Mesendoderm (in vitro differentiated cells): ENCODE measurements at regions not wholly inside any gene's neighbourhood (a gene's known extent, or its start where the extent isn't known, plus 50 kb on each side); places are given as distances from the start of the nearest gene placed in this dataset.

Experiments used
- DNase-seq: peaks from one replicate; pipeline ENCODE4 v3.0.0; 2013
- H2AK5ac ChIP-seq: 2 replicates; pipeline ENCODE4 v1.6.1; 2013; ENCODE audit warnings: low read length, inconsistent platforms
- H2BK120ac ChIP-seq: 2 replicates; pipeline ENCODE4 v1.6.1; 2013; ENCODE audit warnings: low read depth, mild to moderate bottlenecking, low read length, moderate library complexity, mixed read lengths
- H2BK15ac ChIP-seq: replicated peaks from 2 replicates; pipeline ENCODE4 v1.6.1; 2013; ENCODE audit warnings: low read depth, mild to moderate bottlenecking, moderate library complexity
- H2BK5ac ChIP-seq: 2 replicates; pipeline ENCODE4 v1.6.1; 2013; ENCODE audit warnings: low read length, inconsistent platforms
- H3K18ac ChIP-seq: 2 replicates; pipeline ENCODE4 v1.6.1; 2013; ENCODE audit warnings: mild to moderate bottlenecking, low read length, mixed read lengths
- H3K23ac ChIP-seq: one replicate; pipeline ENCODE4 v1.6.1; 2013; ENCODE audit warnings: low read length
- H3K27ac ChIP-seq: 2 replicates; pipeline ENCODE4 v1.5.1; 2013; ENCODE audit warnings: low read depth, mild to moderate bottlenecking, inconsistent platforms, low read length, moderate library complexity
- H3K27me3 ChIP-seq: 2 replicates; pipeline ENCODE4 v1.6.1; 2013; ENCODE audit warnings: low read length, control low read depth, mild to moderate bottlenecking, inconsistent platforms; ENCODE audit not compliant: insufficient read depth, poor library complexity
- H3K36me3 ChIP-seq: 2 replicates; pipeline ENCODE4 v1.6.1; 2013; ENCODE audit warnings: low read length, inconsistent platforms; ENCODE audit not compliant: control insufficient read depth, insufficient read depth
- H3K4ac ChIP-seq: one replicate; pipeline ENCODE4 v1.6.1; 2013; ENCODE audit warnings: low read depth, mild to moderate bottlenecking, low read length, moderate library complexity
- H3K4me1 ChIP-seq: 2 replicates; pipeline ENCODE4 v1.6.1; 2013; ENCODE audit warnings: low read depth, low read length, inconsistent platforms; ENCODE audit not compliant: control insufficient read depth
- H3K4me2 ChIP-seq: 2 replicates; pipeline ENCODE4 v1.6.1; 2013; ENCODE audit warnings: low read length
- H3K4me3 ChIP-seq: 2 replicates; pipeline ENCODE4 v1.5.1; 2013; ENCODE audit warnings: mild to moderate bottlenecking, low read length
- H3K56ac ChIP-seq: one replicate; pipeline ENCODE4 v1.6.1; 2013; ENCODE audit warnings: low read length
- H3K79me1 ChIP-seq: 2 replicates; pipeline ENCODE4 v1.6.1; 2013; ENCODE audit warnings: low read length, inconsistent platforms
- H3K79me2 ChIP-seq: 2 replicates; pipeline ENCODE4 v1.6.1; 2013; ENCODE audit warnings: mild to moderate bottlenecking, low read length; ENCODE audit not compliant: control insufficient read depth, insufficient read depth
- H3K9ac ChIP-seq: 2 replicates; pipeline ENCODE4 v1.6.1; 2013; ENCODE audit warnings: low read length, inconsistent platforms
- H4K5ac ChIP-seq: one replicate; pipeline ENCODE4 v1.6.1; 2013; ENCODE audit warnings: low read length
- H4K8ac ChIP-seq: one replicate; pipeline ENCODE4 v1.6.1; 2013; ENCODE audit warnings: low read depth, mild to moderate bottlenecking, control low read depth, low read length, moderate library complexity
- WGBS: extraction: QIAGEN DNeasy Blood & Tissue Kit; methylation state at CpG from one replicate; pipeline ENCODE4 v1.1.7; 2013; ENCODE audit warnings: low lambda C conversion rate, missing lambda C conversion rate; ENCODE audit not compliant: insufficient coverage; ENCODE audit errors: extremely low coverage; 5-methylcytosine and 5-hydroxymethylcytosine counted together

- H3K4ac ChIP-seq: no peak overlapping the region
- no peak overlapping the region for H3K56ac ChIP-seq
- no peak overlapping the region for H2BK5ac ChIP-seq
- no peak for DNase-seq
- no peaks in the 10 kb centered on the region for H3K79me2 ChIP-seq
- no peak overlapping the region for H3K9ac ChIP-seq
- H3K4me2 ChIP-seq: no peak overlapping the region
- no CpG with 5 or more reads among the region's 13 CpGs for WGBS
- H3K4me3 ChIP-seq: no peak overlapping the region
- H4K8ac ChIP-seq: no peak overlapping the region
- no peak overlapping the region for H2BK120ac ChIP-seq
- H3K27ac ChIP-seq: no peak overlapping the region
- H3K23ac ChIP-seq: no peak overlapping the region
- no peak overlapping the region for H2AK5ac ChIP-seq
- no peak overlapping the region for H2BK15ac ChIP-seq
- H3K18ac ChIP-seq: no peak overlapping the region
- H3K4me1 ChIP-seq: no peaks in the 10 kb centered on the region
- H3K27me3 ChIP-seq: no peaks in the 10 kb centered on the region
- H4K5ac ChIP-seq: no peak overlapping the region
- no peaks in the 10 kb centered on the region for H3K79me1 ChIP-seq
- H3K36me3 ChIP-seq: no peaks in the 10 kb centered on the region
Observed at GRCh38 chr16:72284042-72284789, 112.3 kb upstream of the PMFBP1 start.

GRCh38 chr16:72282362-72282761 lies 110.4 kb upstream of the PMFBP1 start:
- no peaks in the 10 kb centered on the region for H3K4me1 ChIP-seq
- no peak overlapping the region for H3K9ac ChIP-seq
- H3K27ac ChIP-seq: no peak overlapping the region
- H4K8ac ChIP-seq: no peak overlapping the region
- no peak overlapping the region for H2AK5ac ChIP-seq
- no peak for DNase-seq
- WGBS: no CpG with 5 or more reads among the region's 1 CpG
- no peak overlapping the region for H4K5ac ChIP-seq
- H3K56ac ChIP-seq: no peak overlapping the region
- no peak overlapping the region for H3K18ac ChIP-seq
- no peak overlapping the region for H3K4ac ChIP-seq
- H3K4me3 ChIP-seq: no peak overlapping the region
- H3K4me2 ChIP-seq: no peak overlapping the region
- H3K79me2 ChIP-seq: no peaks in the 10 kb centered on the region
- H2BK15ac ChIP-seq: no peak overlapping the region
- no peak overlapping the region for H2BK5ac ChIP-seq
- no peak overlapping the region for H3K23ac ChIP-seq
- no peaks in the 10 kb centered on the region for H3K79me1 ChIP-seq
- no peak overlapping the region for H2BK120ac ChIP-seq
- no peaks in the 10 kb centered on the region for H3K27me3 ChIP-seq
- H3K36me3 ChIP-seq: no peaks in the 10 kb centered on the region

- Histone ChIP-seq H3K79me2 (no peaks in the 10 kb centered on the region), H3K4ac (no peak overlapping the region), H3K27me3 (no peaks in the 10 kb centered on the region), H3K36me3 (no peaks in the 10 kb centered on the region), H2BK5ac (no peak overlapping the region), H2BK15ac (no peak overlapping the region), H3K4me3 (no peak overlapping the region), H3K9ac (no peak overlapping the region), H3K27ac (no peak overlapping the region), H3K4me1 (no peaks in the 10 kb centered on the region), H3K56ac (no peak overlapping the region), H2AK5ac (no peak overlapping the region), H2BK120ac (no peak overlapping the region), H3K79me1 (no peaks in the 10 kb centered on the region), H3K18ac (no peak overlapping the region), H4K8ac (no peak overlapping the region), H3K4me2 (no peak overlapping the region), H3K23ac (no peak overlapping the region), H4K5ac (no peak overlapping the region)
- no CpG with 5 or more reads among the region's 3 CpGs for WGBS
- DNase-seq: no peak
Observed at GRCh38 chr16:72278301-72278700, 106.3 kb upstream of the PMFBP1 start.

- Histone ChIP-seq H3K23ac (no peak overlapping the region), H3K27me3 (no peaks in the 10 kb centered on the region), H3K4ac (no peak overlapping the region), H2BK5ac (no peak overlapping the region), H3K9ac (no peak overlapping the region), H3K4me2 (no peak overlapping the region), H3K18ac (no peak overlapping the region), H3K27ac (no peak overlapping the region), H3K36me3 (no peaks in the 10 kb centered on the region), H2AK5ac (no peak overlapping the region), H2BK15ac (no peak overlapping the region), H3K79me1 (no peaks in the 10 kb centered on the region), H3K4me1 (no peaks in the 10 kb centered on the region), H3K56ac (no peak overlapping the region), H4K5ac (no peak overlapping the region), H3K79me2 (no peaks in the 10 kb centered on the region), H2BK120ac (no peak overlapping the region), H4K8ac (no peak overlapping the region), H3K4me3 (no peak overlapping the region)
- WGBS: no CpG with 5 or more reads among the region's 2 CpGs
- no peak for DNase-seq
Observed at GRCh38 chr16:72277749-72278148, 105.8 kb upstream of the PMFBP1 start.

- Histone ChIP-seq H2BK15ac (no peak overlapping the region), H3K4me1 (no peaks in the 10 kb centered on the region), H3K79me1 (no peaks in the 10 kb centered on the region), H3K23ac (no peak overlapping the region), H2AK5ac (no peak overlapping the region), H3K27ac (no peak overlapping the region), H3K18ac (no peak overlapping the region), H4K5ac (no peak overlapping the region), H3K4me3 (no peak overlapping the region), H2BK5ac (no peak overlapping the region), H3K4ac (no peak overlapping the region), H3K27me3 (no peaks in the 10 kb centered on the region), H3K56ac (no peak overlapping the region), H3K9ac (no peak overlapping the region), H2BK120ac (no peak overlapping the region), H3K79me2 (no peaks in the 10 kb centered on the region), H4K8ac (no peak overlapping the region), H3K4me2 (no peak overlapping the region), H3K36me3 (no peaks in the 10 kb centered on the region)
- DNase-seq: no peak
- no CpG with 5 or more reads among the region's 3 CpGs for whole genome bisulfite sequencing
Observed at GRCh38 chr16:72271699-72272240, 99.8 kb upstream of the PMFBP1 start.

- no peak overlapping the region for H3K9ac ChIP-seq
- no peaks in the 10 kb centered on the region for H3K4me1 ChIP-seq
- no peak overlapping the region for H3K4me2 ChIP-seq
- WGBS: no CpG with 5 or more reads among the region's 1 CpG
- no peak overlapping the region for H3K56ac ChIP-seq
- H3K18ac ChIP-seq: no peak overlapping the region
- H3K79me1 ChIP-seq: no peaks in the 10 kb centered on the region
- no peak overlapping the region for H2BK15ac ChIP-seq
- no peak overlapping the region for H3K4me3 ChIP-seq
- H3K36me3 ChIP-seq: no peaks in the 10 kb centered on the region
- H3K27ac ChIP-seq: no peak overlapping the region
- no peaks in the 10 kb centered on the region for H3K27me3 ChIP-seq
- no peak for DNase-seq
- no peak overlapping the region for H4K8ac ChIP-seq
- H2BK5ac ChIP-seq: no peak overlapping the region
- H2AK5ac ChIP-seq: no peak overlapping the region
- no peak overlapping the region for H3K23ac ChIP-seq
- H3K79me2 ChIP-seq: no peaks in the 10 kb centered on the region
- H2BK120ac ChIP-seq: no peak overlapping the region
- H4K5ac ChIP-seq: no peak overlapping the region
- no peak overlapping the region for H3K4ac ChIP-seq
Observed at GRCh38 chr16:72270531-72270930, 98.6 kb upstream of the PMFBP1 start.
